ACC112 (cell line): ENCODE measurements at regions not wholly inside any gene's neighbourhood (a gene's known extent, or its start where the extent isn't known, plus 50 kb on each side); places are given as distances from the start of the nearest gene placed in this dataset.
"Not testable (repeated sequence)": the region's sequence is repeated elsewhere in the genome, so short reads cannot be mapped to it uniquely, and the experiment has no call there.

Experiments used
- H2AFZ ChIP-seq: fragments of 200-600 bp; sonication (generic); one replicate; pipeline ENCODE4 v1.6.0; 2017; ENCODE audit warnings: antibody characterized with exemption, low read length; ENCODE audit not compliant: unreplicated experiment
- H3K27ac ChIP-seq: fragments of 200-600 bp; sonication (generic); 2 replicates; pipeline ENCODE4 v1.5.1; 2014; ENCODE audit warnings: low read depth, mild to moderate bottlenecking, antibody characterized with exemption, low read length, moderate library complexity
- H3K27me3 ChIP-seq: fragments of 200-600 bp; sonication (generic); 2 replicates; pipeline ENCODE4 v1.6.1; 2014; ENCODE audit warnings: mild to moderate bottlenecking, antibody characterized with exemption, low read length, moderate library complexity, mixed read lengths; ENCODE audit not compliant: insufficient read depth
- H3K36me3 ChIP-seq: fragments of 200-600 bp; sonication (generic); 2 replicates; pipeline ENCODE4 v1.6.1; 2016; ENCODE audit warnings: mild to moderate bottlenecking, antibody characterized with exemption, low read length, moderate library complexity, mixed read lengths; ENCODE audit not compliant: insufficient read depth
- H3K4me1 ChIP-seq: fragments of 200-600 bp; sonication (generic); one replicate; pipeline ENCODE4 v1.6.1; 2016; ENCODE audit warnings: low read length, mixed read lengths; ENCODE audit not compliant: insufficient read depth, unreplicated experiment, control insufficient read depth
- H3K4me3 ChIP-seq: fragments of 200-600 bp; sonication (generic); 2 replicates; pipeline ENCODE4 v1.5.1; 2014; ENCODE audit warnings: mild to moderate bottlenecking, low read depth, low read length
- H3K79me2 ChIP-seq: fragments of 200-600 bp; sonication (generic); one replicate; pipeline ENCODE4 v1.6.0; 2016; ENCODE audit warnings: low read length; ENCODE audit not compliant: control insufficient read depth, unreplicated experiment, insufficient read depth

DNA sequence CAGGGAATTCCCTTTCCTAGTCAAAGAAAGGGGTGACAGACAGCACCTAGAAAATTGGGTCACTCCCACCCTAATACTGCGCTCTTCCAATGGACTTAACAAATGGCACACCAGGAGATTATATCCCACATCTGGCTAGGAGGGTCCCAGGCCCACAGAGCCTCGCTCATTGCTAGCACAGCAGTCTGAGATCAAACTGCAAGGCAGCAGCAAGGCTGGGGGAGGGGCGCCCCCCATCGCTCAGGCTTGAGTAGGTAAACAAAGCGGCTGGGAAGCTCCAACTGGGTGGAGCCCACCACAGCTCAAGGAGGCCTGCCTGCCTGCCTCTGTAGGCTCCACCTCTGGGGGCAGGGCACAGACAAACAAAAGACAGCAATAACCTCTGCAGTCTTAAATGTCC lies 1043.9 kb upstream of the GRIA3 start:
- not testable (repeated sequence) for H3K27me3 ChIP-seq, H3K4me1 ChIP-seq, H3K36me3 ChIP-seq, H2AFZ ChIP-seq, H3K27ac ChIP-seq, H3K79me2 ChIP-seq, H3K4me3 ChIP-seq

DNA sequence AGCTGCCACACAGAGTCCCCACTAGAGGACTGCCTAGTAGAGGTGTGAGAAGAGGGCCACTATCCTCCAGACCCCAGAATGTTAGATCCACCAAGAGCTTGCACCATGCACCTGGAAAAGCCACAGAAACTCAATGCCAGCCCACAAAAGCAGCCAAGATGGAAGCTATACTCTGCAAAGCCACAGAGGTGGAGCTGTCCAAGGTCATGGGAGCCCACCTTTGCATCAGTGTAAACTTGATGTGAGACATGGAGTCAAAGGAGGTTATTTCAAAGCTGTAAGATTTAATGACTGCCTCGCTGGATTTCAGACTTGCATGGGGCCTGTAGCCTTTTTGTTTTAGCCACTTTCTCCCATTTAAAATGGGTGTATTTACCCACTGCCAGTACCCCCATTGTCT lies 1030.1 kb upstream of the GRIA3 start:
- Histone ChIP-seq H3K79me2 (no peaks in the 10 kb centered on the region), H3K4me3 (no peak overlapping the region), H3K27me3 (no peaks in the 10 kb centered on the region), H3K36me3 (no peaks in the 10 kb centered on the region), H3K4me1 (no peaks in the 10 kb centered on the region), H2AFZ (no peak overlapping the region), H3K27ac (no peak overlapping the region)

DNA sequence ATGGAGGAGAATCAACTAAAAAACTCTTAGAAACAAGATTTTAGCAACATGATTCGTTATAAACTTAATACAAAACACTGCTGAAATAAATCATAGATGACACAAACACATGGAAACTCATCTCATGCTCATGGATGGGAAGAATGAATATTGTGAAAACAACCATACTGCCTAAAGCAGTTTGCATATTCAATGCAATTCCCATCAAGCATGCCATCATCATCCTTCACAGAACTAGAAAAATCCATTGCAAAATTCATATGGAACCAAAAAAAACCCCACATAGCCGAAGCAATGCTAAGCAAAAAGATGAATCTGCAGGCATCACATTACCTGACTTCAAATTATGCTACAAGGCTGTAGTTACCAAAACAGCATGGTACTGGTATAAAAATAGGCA lies 1015.8 kb upstream of the GRIA3 start:
- H3K27me3 ChIP-seq, result no peaks in the 10 kb centered on the region
- H2AFZ ChIP-seq, result no peak overlapping the region
- no peaks in the 10 kb centered on the region for H3K36me3 ChIP-seq
- H3K4me3 ChIP-seq, result no peak overlapping the region
- H3K79me2 ChIP-seq, result no peaks in the 10 kb centered on the region
- H3K27ac ChIP-seq, result no peak overlapping the region
- no peaks in the 10 kb centered on the region for H3K4me1 ChIP-seq

- H3K4me1 ChIP-seq, result no peaks in the 10 kb centered on the region
- no peak overlapping the region for H2AFZ ChIP-seq
- no peak overlapping the region for H3K4me3 ChIP-seq
- no peak overlapping the region for H3K27ac ChIP-seq
- H3K79me2 ChIP-seq, result no peaks in the 10 kb centered on the region
- no peaks in the 10 kb centered on the region for H3K36me3 ChIP-seq
- H3K27me3 ChIP-seq, result no peaks in the 10 kb centered on the region
Observed at GRCh38 chrX:122184791-122185190, 999.3 kb upstream of the GRIA3 start.

GRCh38 chrX:122187069-122187713 lies 996.9 kb upstream of the GRIA3 start:
- no peaks in the 10 kb centered on the region for H3K79me2 ChIP-seq
- no peaks in the 10 kb centered on the region for H3K27me3 ChIP-seq
- H3K4me1 ChIP-seq, result no peaks in the 10 kb centered on the region
- no peak overlapping the region for H2AFZ ChIP-seq
- no peak overlapping the region for H3K4me3 ChIP-seq
- no peak overlapping the region for H3K27ac ChIP-seq
- no peaks in the 10 kb centered on the region for H3K36me3 ChIP-seq

GRCh38 chrX:122188751-122189150 lies 995.3 kb upstream of the GRIA3 start:
- Histone ChIP-seq H3K27ac (no peak overlapping the region), H3K27me3 (no peaks in the 10 kb centered on the region), H2AFZ (no peak overlapping the region), H3K4me3 (no peak overlapping the region), H3K4me1 (no peaks in the 10 kb centered on the region), H3K79me2 (no peaks in the 10 kb centered on the region), H3K36me3 (no peaks in the 10 kb centered on the region)

DNA sequence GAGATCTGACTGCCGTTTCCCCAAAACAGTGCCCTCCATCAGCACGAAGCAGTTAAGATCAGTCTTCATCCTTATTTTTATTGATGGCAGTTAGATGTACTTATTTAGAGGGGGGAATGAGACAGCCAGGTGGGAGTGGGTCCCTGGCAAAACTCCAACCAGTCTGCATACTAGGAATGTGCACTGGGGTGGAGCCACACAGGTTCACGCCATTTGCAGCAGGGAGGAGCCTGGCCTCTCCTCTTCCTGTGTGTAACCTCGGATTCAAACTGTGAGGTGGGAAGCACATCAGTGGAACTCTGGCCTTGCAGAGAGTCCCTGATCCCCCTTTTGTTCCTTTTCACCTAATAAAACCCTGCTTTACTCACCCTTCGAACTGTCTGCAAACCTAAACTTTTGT lies 987.7 kb upstream of the GRIA3 start:
- Histone ChIP-seq H3K4me1 (no peaks in the 10 kb centered on the region), H3K27ac (no peak overlapping the region)

GRCh38 chrX:122203399-122203798 lies 980.7 kb upstream of the GRIA3 start:
- Histone ChIP-seq H2AFZ (no peak overlapping the region), H3K27me3 (no peaks in the 10 kb centered on the region), H3K4me3 (no peak overlapping the region), H3K4me1 (no peaks in the 10 kb centered on the region), H3K27ac (no peak overlapping the region), H3K36me3 (no peaks in the 10 kb centered on the region), H3K79me2 (no peaks in the 10 kb centered on the region)

More for the DNA sequence above, 987.7 kb upstream of the GRIA3 start:
- Histone ChIP-seq H3K27me3 (no peaks in the 10 kb centered on the region), H3K4me3 (no peak overlapping the region), H3K36me3 (no peaks in the 10 kb centered on the region), H3K79me2 (no peaks in the 10 kb centered on the region), H2AFZ (no peak overlapping the region)

DNA sequence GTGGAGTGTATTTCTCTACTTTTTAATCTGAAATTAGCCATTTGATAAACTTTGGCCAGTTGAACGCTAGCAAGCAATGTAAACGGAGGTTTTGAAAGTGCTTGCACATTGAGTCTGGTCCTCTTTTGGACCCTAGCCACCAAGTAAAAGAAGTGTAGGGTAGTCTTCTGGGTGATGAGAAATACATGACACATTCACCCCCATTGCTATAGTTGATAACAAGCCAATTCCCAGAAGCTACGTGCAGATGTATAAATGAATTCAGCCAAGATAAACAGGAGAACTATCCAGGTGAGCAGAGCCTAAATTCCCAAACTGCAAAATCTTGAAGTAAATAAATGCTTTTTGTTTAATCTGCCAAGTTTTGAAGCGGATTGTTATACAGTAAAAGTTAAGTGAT lies 965.4 kb upstream of the GRIA3 start:
- H3K79me2 ChIP-seq, result no peaks in the 10 kb centered on the region
- H3K4me3 ChIP-seq, result no peak overlapping the region
- H3K36me3 ChIP-seq, result no peaks in the 10 kb centered on the region
- no peaks in the 10 kb centered on the region for H3K4me1 ChIP-seq
- H3K27me3 ChIP-seq, result no peaks in the 10 kb centered on the region
- no peak overlapping the region for H3K27ac ChIP-seq
- no peak overlapping the region for H2AFZ ChIP-seq

DNA sequence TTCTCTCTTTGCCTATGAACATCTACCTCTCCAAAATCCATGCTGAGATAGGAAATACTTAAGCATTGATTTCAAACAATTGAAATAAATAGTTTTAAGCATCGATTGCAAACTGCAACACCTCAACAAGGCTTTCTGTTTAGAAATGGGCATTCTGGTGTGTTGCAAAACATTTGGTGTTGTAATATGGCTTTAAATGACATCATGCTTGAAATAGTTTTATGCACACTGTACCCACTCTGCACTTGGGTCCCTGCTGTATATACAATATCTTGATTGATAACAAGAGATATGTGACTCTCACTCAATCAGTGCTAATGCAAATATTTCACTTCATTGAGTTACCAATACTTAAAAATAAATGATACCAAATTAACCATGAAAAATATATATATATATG lies 964.9 kb upstream of the GRIA3 start:
- no peak overlapping the region for H3K27ac ChIP-seq
- no peaks in the 10 kb centered on the region for H3K36me3 ChIP-seq
- no peaks in the 10 kb centered on the region for H3K4me1 ChIP-seq
- H3K79me2 ChIP-seq, result no peaks in the 10 kb centered on the region
- H3K4me3 ChIP-seq, result no peak overlapping the region
- no peak overlapping the region for H2AFZ ChIP-seq
- no peaks in the 10 kb centered on the region for H3K27me3 ChIP-seq

DNA sequence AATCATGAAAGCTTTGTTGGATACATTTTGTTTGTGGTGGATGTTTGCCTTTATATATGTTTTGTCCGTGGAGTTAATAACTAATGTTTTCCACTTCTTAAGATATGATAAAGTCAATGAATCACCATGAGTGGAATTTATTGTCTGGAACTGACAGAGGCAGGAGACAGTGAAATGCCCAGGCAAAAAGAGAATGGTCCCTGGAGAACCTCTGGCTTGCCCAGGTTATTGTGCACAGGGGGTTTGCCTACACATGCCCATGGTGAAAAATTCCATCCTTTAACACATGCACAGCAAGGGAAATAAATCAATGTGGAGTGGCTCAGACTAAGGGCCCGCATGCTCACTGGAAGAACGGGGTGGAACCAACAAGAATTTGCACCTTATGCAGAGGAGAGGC lies 964.3 kb upstream of the GRIA3 start:
- no peaks in the 10 kb centered on the region for H3K27me3 ChIP-seq
- no peak overlapping the region for H3K4me3 ChIP-seq

More for the DNA sequence above, 964.3 kb upstream of the GRIA3 start:
- Histone ChIP-seq H3K4me1 (no peaks in the 10 kb centered on the region), H3K36me3 (no peaks in the 10 kb centered on the region), H2AFZ (no peak overlapping the region), H3K79me2 (no peaks in the 10 kb centered on the region), H3K27ac (no peak overlapping the region)
